GM23338 (cell line): ENCODE measurements at regions not wholly inside any gene's neighbourhood (a gene's known extent, or its start where the extent isn't known, plus 50 kb on each side); places are given as distances from the start of the nearest gene placed in this dataset.

Experiments
- ATAC-seq: fragments of 200-7000 bp; cut with Tn5 transposase; 3 replicates; pipeline ENCODE4 v1.9.1; 2020
- DNase-seq: peaks from one replicate; pipeline ENCODE4 v3.0.0-alpha.2; 2015; ENCODE audit warnings: low spot score
- H2AFZ ChIP-seq: fragments of 200-600 bp; sonication (generic); 2 replicates; pipeline ENCODE4 v1.8.0; 2016; ENCODE audit warnings: antibody characterized with exemption, mild to moderate bottlenecking, moderate library complexity
- H3F3A ChIP-seq: fragments of 200-600 bp; sonication (generic); replicated peaks from 2 replicates; pipeline ENCODE4 v1.8.0; 2017; ENCODE audit warnings: antibody characterized with exemption, mixed run types, low read depth
- H3K27ac ChIP-seq: fragments of 200-600 bp; sonication (generic); 2 replicates; pipeline ENCODE4 v1.6.1; 2016; ENCODE audit warnings: low read depth
- H3K27me3 ChIP-seq: fragments of 200-600 bp; sonication (generic); 2 replicates; pipeline ENCODE4 v1.8.0; 2016; ENCODE audit warnings: mild to moderate bottlenecking, mixed run types, moderate library complexity; ENCODE audit not compliant: insufficient read depth
- H3K36me3 ChIP-seq: fragments of 200-600 bp; sonication (generic); 2 replicates; pipeline ENCODE4 v1.8.0; 2016; ENCODE audit warnings: mild to moderate bottlenecking; ENCODE audit not compliant: insufficient read depth
- H3K4me1 ChIP-seq: fragments of 200-600 bp; sonication (generic); 2 replicates; pipeline ENCODE4 v1.8.0; 2016; ENCODE audit warnings: mild to moderate bottlenecking, moderate library complexity; ENCODE audit not compliant: insufficient read depth
- H3K4me2 ChIP-seq: fragments of 200-600 bp; sonication (generic); 2 replicates; pipeline ENCODE4 v1.7.1; 2017; ENCODE audit warnings: mixed run types
- H3K4me3 ChIP-seq: fragments of 200-600 bp; sonication (generic); 2 replicates; pipeline ENCODE4 v1.6.1; 2016; ENCODE audit warnings: mixed run types
- H3K79me2 ChIP-seq: fragments of 200-600 bp; sonication (generic); replicated peaks from 2 replicates; pipeline ENCODE4 v1.8.0; 2017; ENCODE audit warnings: mild to moderate bottlenecking; ENCODE audit not compliant: insufficient read depth
- H3K9me2 ChIP-seq: fragments of 200-600 bp; sonication (generic); 2 replicates; pipeline ENCODE4 v1.8.0; 2017; ENCODE audit not compliant: insufficient read depth
- H4K20me1 ChIP-seq: fragments of 200-600 bp; sonication (generic); replicated peaks from 2 replicates; pipeline ENCODE4 v1.8.0; 2017; ENCODE audit warnings: mild to moderate bottlenecking; ENCODE audit not compliant: insufficient read depth
- H3K27ac Mint-ChIP-seq: 2 replicates; pipeline ENCODE4 v1.8.0; 2020; ENCODE audit warnings: inconsistent platforms, mild to moderate bottlenecking, moderate library complexity, mixed read lengths
- H3K27me3 Mint-ChIP-seq: 3 replicates; pipeline ENCODE4 v1.8.0; 2022; ENCODE audit warnings: low read depth, mild to moderate bottlenecking, moderate library complexity, mixed read lengths, inconsistent platforms; ENCODE audit not compliant: insufficient read depth, poor library complexity
- H3K36me3 Mint-ChIP-seq: 3 replicates; pipeline ENCODE4 v1.8.0; 2021; ENCODE audit warnings: low read depth, mild to moderate bottlenecking, inconsistent platforms, moderate library complexity, mixed read lengths
- H3K4me1 Mint-ChIP-seq: 3 replicates; pipeline ENCODE4 v1.8.0; 2020; ENCODE audit warnings: mild to moderate bottlenecking, inconsistent platforms, mixed read lengths
- H3K4me3 Mint-ChIP-seq: 3 replicates; pipeline ENCODE4 v1.8.0; 2021; ENCODE audit warnings: moderate library complexity, mild to moderate bottlenecking, inconsistent platforms, mixed read lengths
- H3K9me3 Mint-ChIP-seq: 3 replicates; pipeline ENCODE4 v1.8.0; 2020; ENCODE audit warnings: moderate library complexity, mild to moderate bottlenecking, inconsistent platforms, mixed read lengths
- CREB1 ChIP-seq: fragments of 250-450 bp; sonication (Bioruptor Pico); IDR thresholded peaks from 2 replicates; pipeline ENCODE4 v1.5.0; 2020; ENCODE audit warnings: low read depth, mild to moderate bottlenecking, moderate library complexity
- ETS1 ChIP-seq: IDR thresholded peaks from 2 replicates; pipeline ENCODE4 v1.6.1; 2016; ENCODE audit warnings: antibody characterized with exemption
- EZH2phosphoT487 ChIP-seq: fragments of 200-600 bp; sonication (generic); IDR thresholded peaks from one replicate; pipeline ENCODE4 v1.8.1; 2018; ENCODE audit warnings: antibody characterized with exemption; ENCODE audit not compliant: unreplicated experiment
- JUNB ChIP-seq: IDR thresholded peaks from one replicate; pipeline ENCODE4 v1.6.1; 2016; ENCODE audit warnings: antibody characterized with exemption; ENCODE audit not compliant: unreplicated experiment
- NANOG ChIP-seq: IDR thresholded peaks from 2 replicates; pipeline ENCODE4 v1.6.1; 2016; ENCODE audit warnings: antibody characterized with exemption, borderline replicate concordance
- REST ChIP-seq: IDR thresholded peaks from one replicate; pipeline ENCODE4 v1.6.1; 2018; ENCODE audit warnings: antibody characterized with exemption; ENCODE audit not compliant: unreplicated experiment
- STAT1 ChIP-seq: IDR thresholded peaks from one replicate; pipeline ENCODE4 v1.6.1; 2016; ENCODE audit warnings: antibody characterized with exemption; ENCODE audit not compliant: unreplicated experiment
- ZNF114 ChIP-seq: fragments of 250-450 bp; sonication (Bioruptor Pico); IDR thresholded peaks from 2 replicates; pipeline ENCODE4 v1.5.0; 2020; ENCODE audit warnings: mild to moderate bottlenecking, moderate library complexity

- Histone ChIP-seq H3K79me2 (no peaks in the 10 kb centered on the region), H3K36me3 (no peaks in the 10 kb centered on the region), H3K4me3 (no peak overlapping the region), H3K27ac (no peak overlapping the region), H3F3A (no peaks in the 10 kb centered on the region), H4K20me1 (no peaks in the 10 kb centered on the region), H3K4me2 (no peak overlapping the region), H3K27me3 (no peaks in the 10 kb centered on the region), H3K4me1 (peaks cover 5% of the 10 kb centered on the region; the same call in 1 of the 2 replicates), H2AFZ (no peak overlapping the region), H3K9me2 (no peaks in the 10 kb centered on the region)
- Mint-ChIP-seq H3K27ac (no peak overlapping the region), H3K4me3 (no peak overlapping the region), H3K9me3 (no peaks in the 10 kb centered on the region; the same call in 2 of the 3 replicates), H3K36me3 (no peaks in the 10 kb centered on the region; the same call in 2 of the 3 replicates), H3K4me1 (peaks cover 7% of the 10 kb centered on the region), H3K27me3 (peaks cover 1% of the 10 kb centered on the region)
- no peak; the same call in 2 of the 3 replicates for ATAC-seq
- no peak for TF ChIP-seq CREB1 (CRISPR knock-in tag)
- no peak for TF ChIP-seq ZNF114
- no peak for TF ChIP-seq REST
- DNase-seq, result no peak
Observed at GRCh38 chr12:98449584-98449983, 65.8 kb upstream of the TMPO start.

GRCh38 chr12:98453070-98453469 is 62.3 kb upstream of the TMPO start:
- H4K20me1 ChIP-seq, result no peaks in the 10 kb centered on the region
- Mint-ChIP-seq H3K4me1 (peaks cover 12% of the 10 kb centered on the region), H3K36me3 (peaks cover 3% of the 10 kb centered on the region; the same call in 1 of the 3 replicates), H3K9me3 (no peaks in the 10 kb centered on the region), H3K27ac (no peak overlapping the region), H3K27me3 (peaks cover 10% of the 10 kb centered on the region), H3K4me3 (no peak overlapping the region)
- no peak overlapping the region for H3K4me2 ChIP-seq
- H3K36me3 ChIP-seq, result no peaks in the 10 kb centered on the region
- no peaks in the 10 kb centered on the region for H3K9me2 ChIP-seq
- H3K4me1 ChIP-seq, result peaks cover 11% of the 10 kb centered on the region; the same call in 1 of the 2 replicates
- DNase-seq (no peak), ATAC-seq (no peak)
- H2AFZ ChIP-seq, result no peak overlapping the region
- H3K27me3 ChIP-seq, result peaks cover 7% of the 10 kb centered on the region; the same call in 1 of the 2 replicates
- H3F3A ChIP-seq, result peaks cover 4% of the 10 kb centered on the region; the same call in 1 of the 2 replicates
- no peak overlapping the region for H3K27ac ChIP-seq
- H3K4me3 ChIP-seq, result no peak overlapping the region
- no peaks in the 10 kb centered on the region for H3K79me2 ChIP-seq
- no peak for TF ChIP-seq ETS1
- TF ChIP-seq NANOG, result no peak
- TF ChIP-seq EZH2phosphoT487, result no peak
- no peak for TF ChIP-seq JUNB
- TF ChIP-seq CREB1 (CRISPR knock-in tag), result no peak
- TF ChIP-seq STAT1, result no peak
- no peak for TF ChIP-seq REST
- no peak for TF ChIP-seq ZNF114
